Spleen (tissue), 7 donors: ENCODE measurements at regions not wholly inside any gene's neighbourhood (a gene's known extent, or its start where the extent isn't known, plus 50 kb on each side); places are given as distances from the start of the nearest gene placed in this dataset.

Experiments used
- CTCF ChIP-seq, 11 experiments: fragments of 200-600 bp in 7 of 11; fragments of 450-650 bp in 4 of 11; sonication (generic) in 4 of 11; IDR thresholded peaks in 8 of 11; conservative IDR thresholded peaks in 3 of 11; 1 replicate in 7 of 11; 2 replicates in 4 of 11; pipeline versions ENCODE4 v1.4.0 to v1.8.0; 2016 to 2021; ENCODE audit warnings: antibody characterized with exemption in 11 of 11, inconsistent platforms in 4 of 11, mild to moderate bottlenecking in 1 of 11
- POLR2A ChIP-seq, 3 donors: fragments of 450-650 bp; IDR thresholded peaks; one replicate each; pipeline ENCODE4 v1.5.1; 2017; ENCODE audit warnings: antibody characterized with exemption in 3 of 3, mild to moderate bottlenecking in 1 of 3
- POLR2AphosphoS5 ChIP-seq, 3 donors: sonication (generic); formaldehyde crosslinking; IDR thresholded peaks; one replicate each; pipeline ENCODE4 v1.5.1; 2017; ENCODE audit warnings: antibody characterized with exemption in 3 of 3
- donor health status: DM: no; HTN: no; CAD: no; lungs with moderate emphysema.
- donor health status: DM: no; HTN: no; CAD: no.
- donor health status: DM: no; HTN: no; CAD: no.

GRCh38 chr11:116579031-116579653 lies 193.6 kb downstream of the BUD13 start:
- TF ChIP-seq CTCF (IDR thresholded peaks at IDR 0.05 in 8 of 11, conservative IDR thresholded peaks at IDR 0.05 in 3 of 11) (no peak), POLR2A (IDR thresholded peaks at IDR 0.05) (no peak), POLR2AphosphoS5 (IDR thresholded peaks at IDR 0.05) (no peak)
